Activated effector memory CD4-positive, alpha-beta T cell treated with anti-CD3 and anti-CD28 coated beads, Interleukin-2, amount 50 U/mL, for 16 hours (primary cell): ENCODE measurements at regions not wholly inside any gene's neighbourhood (a gene's known extent, or its start where the extent isn't known, plus 50 kb on each side); places are given as distances from the start of the nearest gene placed in this dataset.

ENCODE experiments used
- DNase-seq: peaks from one replicate; pipeline ENCODE4 v3.0.0-alpha.2; 2020

- no peak for DNase-seq
These were observed 337.5 kb upstream of the TENM3 start for GRCh38 chr4:181905708-181906107.

GRCh38 chr4:181908168-181908567 lies 335.0 kb upstream of the TENM3 start:
- no peak for DNase-seq

- no peak for DNase-seq
These were observed 333.8 kb upstream of the TENM3 start for GRCh38 chr4:181909368-181909767.

- no peak for DNase-seq
These were observed 331.8 kb upstream of the TENM3 start for GRCh38 chr4:181911420-181911819.

GRCh38 chr4:181933471-181933870 lies 309.7 kb upstream of the TENM3 start:
- DNase-seq, result no peak

- no peak for DNase-seq
These were observed 304.6 kb upstream of the TENM3 start for GRCh38 chr4:181938631-181939030.

GRCh38 chr4:181939199-181939945 lies 303.8 kb upstream of the TENM3 start:
- DNase-seq, result no peak

GRCh38 chr4:181944527-181944926 lies 298.7 kb upstream of the TENM3 start:
- DNase-seq, result no peak

GRCh38 chr4:181946902-181947301 lies 296.3 kb upstream of the TENM3 start:
- no peak for DNase-seq

- DNase-seq, result no peak
These were observed 294.3 kb upstream of the TENM3 start for GRCh38 chr4:181948839-181949382.

GRCh38 chr4:181949704-181950312 lies 293.4 kb upstream of the TENM3 start:
- no peak for DNase-seq

GRCh38 chr4:181950372-181951127 lies 292.7 kb upstream of the TENM3 start:
- no peak for DNase-seq

GRCh38 chr4:181951265-181951664 lies 291.9 kb upstream of the TENM3 start:
- DNase-seq, result no peak

- DNase-seq, result no peak
These were observed 290.7 kb upstream of the TENM3 start for GRCh38 chr4:181952478-181952877.

GRCh38 chr4:181956512-181956911 lies 286.7 kb upstream of the TENM3 start:
- no peak for DNase-seq

GRCh38 chr4:181957088-181957487 lies 286.1 kb upstream of the TENM3 start:
- DNase-seq, result no peak

GRCh38 chr4:181958446-181958845 lies 284.8 kb upstream of the TENM3 start:
- no peak for DNase-seq

GRCh38 chr4:181959121-181959520 lies 284.1 kb upstream of the TENM3 start:
- DNase-seq, result no peak

GRCh38 chr4:181960384-181960783 lies 282.8 kb upstream of the TENM3 start:
- DNase-seq, result no peak

GRCh38 chr4:181962321-181962720 lies 280.9 kb upstream of the TENM3 start:
- DNase-seq, result no peak

- no peak for DNase-seq
These were observed 278.5 kb upstream of the TENM3 start for GRCh38 chr4:181964731-181965130.

- no peak for DNase-seq
These were observed 277.1 kb upstream of the TENM3 start for GRCh38 chr4:181966104-181966551.

GRCh38 chr4:181967401-181967800 lies 275.8 kb upstream of the TENM3 start:
- no peak for DNase-seq

GRCh38 chr4:181968371-181968770 lies 274.8 kb upstream of the TENM3 start:
- DNase-seq, result no peak
